Activated CD8-positive, alpha-beta T cell treated with anti-CD3 and anti-CD28 coated beads for 36 hours (primary cell): ENCODE measurements at regions not wholly inside any gene's neighbourhood (a gene's known extent, or its start where the extent isn't known, plus 50 kb on each side); places are given as distances from the start of the nearest gene placed in this dataset.

Experiments
- ATAC-seq: fragments of 200-7000 bp; cut with Tn5 transposase; one replicate; pipeline ENCODE4 v1.10.0; 2021; ENCODE audit warnings: mild to moderate bottlenecking, moderate library complexity
- CTCF ChIA-PET: fragments of 350-600 bp; sonication (Branson Sonifier 250); formaldehyde crosslinking; loops from one replicate; lab custom pipeline; 2021; ENCODE audit warnings: antibody characterized with exemption; lab: Charles Lee
- POLR2A ChIA-PET: fragments of 350-600 bp; sonication (Branson Sonifier 250); formaldehyde crosslinking; loops from one replicate; lab custom pipeline; 2021; ENCODE audit warnings: antibody characterized with exemption; lab: Charles Lee
- DNase-seq: peaks from one replicate; pipeline ENCODE4 v3.0.0-alpha.2; 2020
- H3K27ac Mint-ChIP-seq: one replicate; pipeline ENCODE4 v1.8.0; 2021; ENCODE audit warnings: mild to moderate bottlenecking, mixed read lengths
- H3K27me3 Mint-ChIP-seq: one replicate; pipeline ENCODE4 v1.8.0; 2021; ENCODE audit warnings: mixed read lengths
- H3K36me3 Mint-ChIP-seq: one replicate; pipeline ENCODE4 v1.8.0; 2021; ENCODE audit warnings: low read depth, mixed read lengths
- H3K4me1 Mint-ChIP-seq: one replicate; pipeline ENCODE4 v1.8.0; 2021; ENCODE audit warnings: low read depth, mixed read lengths
- H3K4me3 Mint-ChIP-seq: one replicate; pipeline ENCODE4 v1.8.0; 2021; ENCODE audit warnings: mild to moderate bottlenecking, moderate library complexity, mixed read lengths
- H3K9me3 Mint-ChIP-seq: one replicate; pipeline ENCODE4 v1.8.0; 2021; ENCODE audit warnings: mixed read lengths
- CTCF ChIP-seq: fragments of 200-600 bp; IDR thresholded peaks from one replicate; pipeline ENCODE4 v1.8.0; 2022; ENCODE audit warnings: antibody characterized with exemption, mild to moderate bottlenecking
- intact Hi-C: fragments of 100-400 bp; cut with micrococcal nuclease; formaldehyde crosslinking; loops from one replicate; pipeline ENCODE4 v1.10.0; 2022

- H3K36me3 Mint-ChIP-seq = no peaks in the 10 kb centered on the region
- peaks cover 5% of the 10 kb centered on the region for H3K9me3 Mint-ChIP-seq
- H3K27ac Mint-ChIP-seq = no peak overlapping the region
- no peaks in the 10 kb centered on the region for H3K27me3 Mint-ChIP-seq
- DNase-seq (no peak), ATAC-seq (no peak)
- intact Hi-C loops = no loop called here
- ChIA-PET CTCF (no interaction called here), POLR2A (no interaction called here)
- no peaks in the 10 kb centered on the region for H3K4me1 Mint-ChIP-seq
- TF ChIP-seq CTCF = no peak
- H3K4me3 Mint-ChIP-seq = no peak overlapping the region
Observed at GRCh38 chr20:55855052-55855451, 150.3 kb downstream of the CBLN4 start.

- no peaks in the 10 kb centered on the region for H3K27me3 Mint-ChIP-seq
- no peak for DNase-seq
- H3K36me3 Mint-ChIP-seq = no peaks in the 10 kb centered on the region
- H3K4me3 Mint-ChIP-seq = no peak overlapping the region
- no peaks in the 10 kb centered on the region for H3K4me1 Mint-ChIP-seq
- no peaks in the 10 kb centered on the region for H3K9me3 Mint-ChIP-seq
- intact Hi-C loops = no loop called here
- CTCF ChIA-PET = no interaction called here
- no peak for ATAC-seq
- no peak for TF ChIP-seq CTCF
- no peak overlapping the region for H3K27ac Mint-ChIP-seq
- POLR2A ChIA-PET = no interaction called here
Observed at GRCh38 chr20:55830121-55830827, 175.0 kb downstream of the CBLN4 start.

- no peak for TF ChIP-seq CTCF
- H3K27me3 Mint-ChIP-seq = no peaks in the 10 kb centered on the region
- ATAC-seq (no peak), DNase-seq (no peak)
- no peaks in the 10 kb centered on the region for H3K36me3 Mint-ChIP-seq
- intact Hi-C loops = no loop called here
- peaks cover 2% of the 10 kb centered on the region for H3K9me3 Mint-ChIP-seq
- POLR2A ChIA-PET = no interaction called here
- H3K4me1 Mint-ChIP-seq = no peaks in the 10 kb centered on the region
- H3K4me3 Mint-ChIP-seq = no peak overlapping the region
- no peak overlapping the region for H3K27ac Mint-ChIP-seq
- CTCF ChIA-PET = no interaction called here
Observed at GRCh38 chr20:55805138-55805537, 200.2 kb downstream of the CBLN4 start.

DNA sequence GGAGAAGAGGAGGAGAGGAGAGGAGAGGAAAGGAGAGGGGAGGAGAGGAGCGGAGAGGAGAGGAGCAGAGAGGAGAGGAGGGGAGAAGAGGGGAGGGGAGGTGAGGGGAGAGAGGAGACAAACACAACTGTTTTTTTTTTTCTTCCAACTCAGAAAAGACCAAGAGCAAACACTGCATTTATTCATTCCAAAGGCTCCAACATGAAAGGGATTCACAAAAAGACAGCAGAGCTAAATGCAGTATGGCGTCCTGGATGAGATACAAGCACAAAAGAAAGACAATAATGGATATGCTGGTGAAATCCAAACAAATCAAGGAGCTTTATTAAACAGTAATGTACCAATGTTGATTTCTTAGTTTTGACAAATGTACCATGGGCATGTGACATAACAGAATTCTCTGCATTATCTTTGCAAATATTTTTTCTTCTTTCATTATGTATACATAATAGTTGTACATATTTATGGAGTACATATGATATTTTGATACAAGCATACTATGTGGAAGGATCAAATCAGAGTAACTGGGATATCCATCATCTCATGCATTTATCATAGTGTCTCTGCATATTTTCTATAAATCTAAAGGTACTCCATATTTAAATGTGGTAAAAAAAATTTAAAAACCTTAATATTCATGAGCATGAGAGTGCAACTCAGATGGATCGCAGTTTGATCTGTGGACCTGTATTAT, 204.6 kb downstream of the CBLN4 start:
- no peak for TF ChIP-seq CTCF
- intact Hi-C loops = no loop called here
- no peak overlapping the region for H3K4me3 Mint-ChIP-seq
- ChIA-PET POLR2A (no interaction called here), CTCF (no interaction called here)
- H3K9me3 Mint-ChIP-seq = no peaks in the 10 kb centered on the region
- no peak overlapping the region for H3K27ac Mint-ChIP-seq
- ATAC-seq (no peak), DNase-seq (no peak)
- no peaks in the 10 kb centered on the region for H3K27me3 Mint-ChIP-seq
- H3K36me3 Mint-ChIP-seq = no peaks in the 10 kb centered on the region
- no peaks in the 10 kb centered on the region for H3K4me1 Mint-ChIP-seq

DNA sequence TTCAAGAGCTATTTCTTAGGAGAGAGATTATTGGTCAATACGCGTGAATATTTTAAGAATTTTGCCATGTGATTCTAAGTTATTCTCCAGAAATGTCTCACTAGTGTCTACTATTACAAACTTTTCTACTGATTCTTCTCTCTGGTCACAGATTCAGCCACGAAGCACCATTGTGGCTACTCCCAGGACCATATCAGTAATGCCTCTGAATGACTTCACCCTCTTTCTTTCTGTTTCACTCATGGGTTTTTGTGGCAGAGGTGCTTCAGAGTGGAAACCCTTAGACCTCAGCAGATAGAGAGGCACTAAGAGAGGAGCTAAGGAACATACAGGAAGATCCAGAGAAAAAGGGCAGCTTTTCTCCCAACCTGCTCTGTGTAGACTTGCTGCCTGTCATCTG, 211.3 kb downstream of the CBLN4 start:
- no peak overlapping the region for H3K27ac Mint-ChIP-seq
- intact Hi-C loops = no loop called here
- H3K36me3 Mint-ChIP-seq = no peaks in the 10 kb centered on the region
- no peaks in the 10 kb centered on the region for H3K27me3 Mint-ChIP-seq
- H3K4me3 Mint-ChIP-seq = no peak overlapping the region
- no peaks in the 10 kb centered on the region for H3K4me1 Mint-ChIP-seq
- CTCF ChIA-PET = no interaction called here
- ATAC-seq = no peak
- POLR2A ChIA-PET = no interaction called here
- no peak for DNase-seq
- no peak for TF ChIP-seq CTCF
- H3K9me3 Mint-ChIP-seq = peaks cover 9% of the 10 kb centered on the region
